ENCODE measurements at regions not wholly inside any gene's neighbourhood (a gene's known extent, or its start where the extent isn't known, plus 50 kb on each side); places are given as distances from the start of the nearest gene placed in this dataset.

DNA sequence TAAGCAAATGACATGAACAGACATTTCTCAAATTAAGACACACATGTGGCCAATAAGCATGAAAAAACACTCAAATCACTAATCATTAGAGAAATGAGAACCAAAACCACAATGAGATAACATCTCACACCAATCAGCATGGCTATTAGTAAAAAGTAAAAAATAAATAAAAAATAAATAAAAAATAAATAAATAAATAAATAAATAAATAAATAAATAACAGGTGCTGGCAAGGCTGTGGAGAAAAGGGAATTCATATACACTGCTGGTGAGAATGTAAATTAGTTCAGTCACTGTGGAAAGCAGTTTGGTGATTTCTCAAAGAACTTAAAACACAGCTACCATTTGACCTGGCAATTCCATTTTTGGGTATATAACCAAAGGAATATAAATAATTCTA is 167.1 kb upstream of the CNKSR2 start:
- TF ChIP-seq EZH2phosphoT487 (IDR thresholded peaks at IDR 0.05; ENCODE audit: insufficient read depth, low read depth) (no peak), EZH2 (IDR thresholded peaks at IDR 0.05; ENCODE audit: insufficient read depth, poor library complexity, severe bottlenecking) (no peak)

All from GM23248 (cell line).